Mesendoderm (in vitro differentiated cells): ENCODE measurements at regions not wholly inside any gene's neighbourhood (a gene's known extent, or its start where the extent isn't known, plus 50 kb on each side); places are given as distances from the start of the nearest gene placed in this dataset.

Experiments
- DNase-seq: peaks from one replicate; pipeline ENCODE4 v3.0.0; 2013
- H2AK5ac ChIP-seq: 2 replicates; pipeline ENCODE4 v1.6.1; 2013; ENCODE audit warnings: low read length, inconsistent platforms
- H2BK120ac ChIP-seq: 2 replicates; pipeline ENCODE4 v1.6.1; 2013; ENCODE audit warnings: low read depth, mild to moderate bottlenecking, low read length, moderate library complexity, mixed read lengths
- H2BK15ac ChIP-seq: replicated peaks from 2 replicates; pipeline ENCODE4 v1.6.1; 2013; ENCODE audit warnings: low read depth, mild to moderate bottlenecking, moderate library complexity
- H2BK5ac ChIP-seq: 2 replicates; pipeline ENCODE4 v1.6.1; 2013; ENCODE audit warnings: low read length, inconsistent platforms
- H3K18ac ChIP-seq: 2 replicates; pipeline ENCODE4 v1.6.1; 2013; ENCODE audit warnings: mild to moderate bottlenecking, low read length, mixed read lengths
- H3K23ac ChIP-seq: one replicate; pipeline ENCODE4 v1.6.1; 2013; ENCODE audit warnings: low read length
- H3K27ac ChIP-seq: 2 replicates; pipeline ENCODE4 v1.5.1; 2013; ENCODE audit warnings: low read depth, mild to moderate bottlenecking, inconsistent platforms, low read length, moderate library complexity
- H3K27me3 ChIP-seq: 2 replicates; pipeline ENCODE4 v1.6.1; 2013; ENCODE audit warnings: low read length, control low read depth, mild to moderate bottlenecking, inconsistent platforms; ENCODE audit not compliant: insufficient read depth, poor library complexity
- H3K36me3 ChIP-seq: 2 replicates; pipeline ENCODE4 v1.6.1; 2013; ENCODE audit warnings: low read length, inconsistent platforms; ENCODE audit not compliant: control insufficient read depth, insufficient read depth
- H3K4ac ChIP-seq: one replicate; pipeline ENCODE4 v1.6.1; 2013; ENCODE audit warnings: low read depth, mild to moderate bottlenecking, low read length, moderate library complexity
- H3K4me1 ChIP-seq: 2 replicates; pipeline ENCODE4 v1.6.1; 2013; ENCODE audit warnings: low read depth, low read length, inconsistent platforms; ENCODE audit not compliant: control insufficient read depth
- H3K4me2 ChIP-seq: 2 replicates; pipeline ENCODE4 v1.6.1; 2013; ENCODE audit warnings: low read length
- H3K4me3 ChIP-seq: 2 replicates; pipeline ENCODE4 v1.5.1; 2013; ENCODE audit warnings: mild to moderate bottlenecking, low read length
- H3K56ac ChIP-seq: one replicate; pipeline ENCODE4 v1.6.1; 2013; ENCODE audit warnings: low read length
- H3K79me1 ChIP-seq: 2 replicates; pipeline ENCODE4 v1.6.1; 2013; ENCODE audit warnings: low read length, inconsistent platforms
- H3K79me2 ChIP-seq: 2 replicates; pipeline ENCODE4 v1.6.1; 2013; ENCODE audit warnings: mild to moderate bottlenecking, low read length; ENCODE audit not compliant: control insufficient read depth, insufficient read depth
- H3K9ac ChIP-seq: 2 replicates; pipeline ENCODE4 v1.6.1; 2013; ENCODE audit warnings: low read length, inconsistent platforms
- H4K5ac ChIP-seq: one replicate; pipeline ENCODE4 v1.6.1; 2013; ENCODE audit warnings: low read length
- H4K8ac ChIP-seq: one replicate; pipeline ENCODE4 v1.6.1; 2013; ENCODE audit warnings: low read depth, mild to moderate bottlenecking, control low read depth, low read length, moderate library complexity
- WGBS: extraction: QIAGEN DNeasy Blood & Tissue Kit; methylation state at CpG from one replicate; pipeline ENCODE4 v1.1.7; 2013; ENCODE audit warnings: low lambda C conversion rate, missing lambda C conversion rate; ENCODE audit not compliant: insufficient coverage; ENCODE audit errors: extremely low coverage; 5-methylcytosine and 5-hydroxymethylcytosine counted together

GRCh38 chr9:13862654-13863053 is 451.3 kb downstream of the NFIB start:
- no peak overlapping the region for H2BK5ac ChIP-seq
- H3K79me1 ChIP-seq = no peaks in the 10 kb centered on the region
- H3K56ac ChIP-seq = no peak overlapping the region
- no peak overlapping the region for H4K8ac ChIP-seq
- no peaks in the 10 kb centered on the region for H3K27me3 ChIP-seq
- no peaks in the 10 kb centered on the region for H3K79me2 ChIP-seq
- H4K5ac ChIP-seq = no peak overlapping the region
- no peak overlapping the region for H2AK5ac ChIP-seq
- H3K4me3 ChIP-seq = no peak overlapping the region
- no peak overlapping the region for H3K23ac ChIP-seq
- H3K18ac ChIP-seq = no peak overlapping the region
- no peak overlapping the region for H2BK120ac ChIP-seq
- DNase-seq = no peak
- H2BK15ac ChIP-seq = no peak overlapping the region
- H3K4me1 ChIP-seq = peaks cover 2% of the 10 kb centered on the region
- no peak overlapping the region for H3K4ac ChIP-seq
- no peak overlapping the region for H3K27ac ChIP-seq
- no peak overlapping the region for H3K9ac ChIP-seq
- H3K4me2 ChIP-seq = no peak overlapping the region
- H3K36me3 ChIP-seq = no peaks in the 10 kb centered on the region

- Histone ChIP-seq H3K4me3 (no peak overlapping the region), H3K9ac (no peak overlapping the region), H2BK15ac (no peak overlapping the region), H2AK5ac (no peak overlapping the region), H2BK5ac (no peak overlapping the region), H3K27ac (no peak overlapping the region), H3K18ac (no peak overlapping the region), H4K8ac (no peak overlapping the region), H4K5ac (no peak overlapping the region), H2BK120ac (peak overlapping the region; percentile 45), H3K56ac (no peak overlapping the region), H3K23ac (no peak overlapping the region), H3K4me1 (peaks cover 2% of the 10 kb centered on the region), H3K27me3 (no peaks in the 10 kb centered on the region), H3K79me2 (no peaks in the 10 kb centered on the region), H3K36me3 (no peaks in the 10 kb centered on the region), H3K4me2 (no peak overlapping the region), H3K79me1 (no peaks in the 10 kb centered on the region), H3K4ac (no peak overlapping the region)
- no CpG with 5 or more reads among the region's 3 CpGs for WGBS
- peak; percentile 57 for DNase-seq
These were observed 452.8 kb downstream of the NFIB start for GRCh38 chr9:13860946-13861640.

- peaks cover 2% of the 10 kb centered on the region for H3K4me1 ChIP-seq
These were observed 453.9 kb downstream of the NFIB start for GRCh38 chr9:13860019-13860418.

GRCh38 chr9:13857521-13857920 is 456.4 kb downstream of the NFIB start:
- Histone ChIP-seq H3K27ac (no peak overlapping the region), H3K4me2 (no peak overlapping the region), H2BK120ac (no peak overlapping the region), H3K27me3 (no peaks in the 10 kb centered on the region), H2BK5ac (no peak overlapping the region), H3K4me1 (peaks cover 2% of the 10 kb centered on the region), H3K4ac (no peak overlapping the region), H2BK15ac (no peak overlapping the region), H3K4me3 (no peak overlapping the region), H4K8ac (no peak overlapping the region), H3K79me2 (no peaks in the 10 kb centered on the region), H3K79me1 (no peaks in the 10 kb centered on the region), H3K56ac (no peak overlapping the region), H3K23ac (no peak overlapping the region), H3K36me3 (no peaks in the 10 kb centered on the region), H3K9ac (no peak overlapping the region), H2AK5ac (no peak overlapping the region), H3K18ac (no peak overlapping the region), H4K5ac (no peak overlapping the region)
- no peak for DNase-seq

More at GRCh38 chr9:13860019-13860418, 453.9 kb downstream of the NFIB start:
- Histone ChIP-seq H3K9ac (no peak overlapping the region), H3K4me3 (no peak overlapping the region), H3K23ac (no peak overlapping the region), H2BK5ac (no peak overlapping the region), H3K56ac (no peak overlapping the region), H4K8ac (no peak overlapping the region), H3K4me2 (no peak overlapping the region), H3K36me3 (no peaks in the 10 kb centered on the region), H4K5ac (no peak overlapping the region), H2BK15ac (no peak overlapping the region), H3K27me3 (no peaks in the 10 kb centered on the region), H2AK5ac (no peak overlapping the region), H3K4ac (no peak overlapping the region), H3K18ac (peak overlapping the region; percentile 28), H3K79me2 (no peaks in the 10 kb centered on the region), H3K79me1 (no peaks in the 10 kb centered on the region), H3K27ac (no peak overlapping the region), H2BK120ac (no peak overlapping the region)
- whole genome bisulfite sequencing = no CpG with 5 or more reads among the region's 5 CpGs
- no peak for DNase-seq

GRCh38 chr9:13847270-13847669 is 466.7 kb downstream of the NFIB start:
- Histone ChIP-seq H3K79me2 (no peaks in the 10 kb centered on the region), H3K4me1 (no peaks in the 10 kb centered on the region), H2BK5ac (no peak overlapping the region), H2BK120ac (no peak overlapping the region), H3K4ac (no peak overlapping the region), H2AK5ac (no peak overlapping the region), H3K56ac (no peak overlapping the region), H3K9ac (no peak overlapping the region), H3K27me3 (no peaks in the 10 kb centered on the region), H4K8ac (no peak overlapping the region), H2BK15ac (no peak overlapping the region), H3K23ac (no peak overlapping the region), H3K18ac (no peak overlapping the region), H3K4me3 (no peak overlapping the region), H3K79me1 (no peaks in the 10 kb centered on the region), H3K36me3 (no peaks in the 10 kb centered on the region), H4K5ac (no peak overlapping the region), H3K4me2 (no peak overlapping the region), H3K27ac (no peak overlapping the region)
- no CpG with 5 or more reads among the region's 2 CpGs for WGBS
- no peak for DNase-seq

- Histone ChIP-seq H3K36me3 (no peaks in the 10 kb centered on the region), H3K56ac (no peak overlapping the region), H2BK15ac (no peak overlapping the region), H3K18ac (no peak overlapping the region), H3K79me2 (no peaks in the 10 kb centered on the region), H3K27me3 (no peaks in the 10 kb centered on the region), H2BK5ac (no peak overlapping the region), H3K4ac (no peak overlapping the region), H3K9ac (no peak overlapping the region), H3K23ac (no peak overlapping the region), H3K4me1 (no peaks in the 10 kb centered on the region), H4K8ac (no peak overlapping the region), H3K4me2 (no peak overlapping the region), H2AK5ac (no peak overlapping the region), H3K27ac (no peak overlapping the region), H3K4me3 (no peak overlapping the region), H3K79me1 (no peaks in the 10 kb centered on the region), H4K5ac (no peak overlapping the region), H2BK120ac (no peak overlapping the region)
- DNase-seq = no peak
- WGBS = no CpG with 5 or more reads among the region's 2 CpGs
These were observed 468.5 kb downstream of the NFIB start for GRCh38 chr9:13845460-13845859.
